ENCODE measurements at regions not wholly inside any gene's neighbourhood (a gene's known extent, or its start where the extent isn't known, plus 50 kb on each side); places are given as distances from the start of the nearest gene placed in this dataset.

- Histone ChIP-seq H3K27ac (no peak overlapping the region), H3K9me3 (no peaks in the 10 kb centered on the region), H3K4me3 (no peak overlapping the region), H3K4me1 (no peaks in the 10 kb centered on the region), H3K36me3 (ENCODE audit: low read depth, missing control alignments) (no peaks in the 10 kb centered on the region), H3K27me3 (no peaks in the 10 kb centered on the region)
- WGBS, 2 donors = 93 to 98% methylated on average over 13 to 14 of the region's 29 CpGs
- TF ChIP-seq CTCF (IDR thresholded peaks at IDR 0.05) (no peak), POLR2A (IDR thresholded peaks at IDR 0.05) (no peak)
- DNase-seq = no peak
- intact Hi-C loops (cut with DNase I; ENCODE audit: low total_unique reads) = no loop called here
Observed at GRCh38 chr4:18630218-18631110, 608.9 kb upstream of the LCORL start.

- Histone ChIP-seq H3K4me3 (no peak overlapping the region), H3K9me3 (no peaks in the 10 kb centered on the region), H3K36me3 (ENCODE audit: low read depth, missing control alignments) (no peaks in the 10 kb centered on the region), H3K27ac (no peak overlapping the region), H3K4me1 (no peaks in the 10 kb centered on the region), H3K27me3 (no peaks in the 10 kb centered on the region)
- WGBS, 2 donors = 73 to 75% methylated on average over 2 of the region's 2 CpGs
- TF ChIP-seq CTCF (IDR thresholded peaks at IDR 0.05) (no peak), POLR2A (IDR thresholded peaks at IDR 0.05) (no peak)
- DNase-seq = no peak
- intact Hi-C loops (cut with DNase I; ENCODE audit: low total_unique reads) = no loop called here
Observed at GRCh38 chr4:18627447-18628005, 606.0 kb upstream of the LCORL start.

- Histone ChIP-seq H3K27ac (no peak overlapping the region), H3K4me1 (no peaks in the 10 kb centered on the region), H3K9me3 (no peaks in the 10 kb centered on the region), H3K27me3 (no peaks in the 10 kb centered on the region), H3K36me3 (ENCODE audit: low read depth, missing control alignments) (no peaks in the 10 kb centered on the region), H3K4me3 (no peak overlapping the region)
- no peak for DNase-seq
- TF ChIP-seq CTCF (IDR thresholded peaks at IDR 0.05) (no peak), POLR2A (IDR thresholded peaks at IDR 0.05) (no peak)
- WGBS, 2 donors = 60 to 61% methylated on average over 2 of the region's 2 CpGs
- intact Hi-C loops (cut with DNase I; ENCODE audit: low total_unique reads) = no loop called here
Observed at GRCh38 chr4:18626996-18627395, 605.4 kb upstream of the LCORL start.

DNA sequence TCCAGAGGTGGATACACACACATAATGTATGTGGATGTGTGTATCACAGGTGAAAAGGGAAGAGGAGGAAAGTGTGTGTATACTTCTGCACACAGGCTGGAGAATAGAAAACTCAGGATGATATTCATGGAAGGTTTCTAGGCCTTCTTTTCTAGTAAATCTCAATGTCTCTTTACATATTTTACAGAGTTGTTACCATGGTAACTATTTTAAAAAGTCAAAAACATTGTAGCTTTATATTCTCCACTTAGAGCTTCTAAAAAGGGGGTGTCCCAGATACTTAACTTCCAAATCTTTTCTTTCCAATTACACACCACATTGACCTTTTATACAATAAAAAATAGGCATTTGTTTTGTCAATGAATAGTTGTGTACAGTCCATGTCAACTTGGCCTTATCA, 604.8 kb upstream of the LCORL start:
- Histone ChIP-seq H3K9me3 (no peaks in the 10 kb centered on the region), H3K36me3 (ENCODE audit: low read depth, missing control alignments) (no peaks in the 10 kb centered on the region), H3K4me3 (no peak overlapping the region), H3K4me1 (no peaks in the 10 kb centered on the region), H3K27me3 (no peaks in the 10 kb centered on the region), H3K27ac (no peak overlapping the region)
- intact Hi-C loops (cut with DNase I; ENCODE audit: low total_unique reads) = no loop called here
- no peak for DNase-seq
- TF ChIP-seq CTCF (IDR thresholded peaks at IDR 0.05) (no peak), POLR2A (IDR thresholded peaks at IDR 0.05) (no peak)

Measured in testis (tissue), 2 donors.